ENCODE measurements at regions not wholly inside any gene's neighbourhood (a gene's known extent, or its start where the extent isn't known, plus 50 kb on each side); places are given as distances from the start of the nearest gene placed in this dataset.

DNA sequence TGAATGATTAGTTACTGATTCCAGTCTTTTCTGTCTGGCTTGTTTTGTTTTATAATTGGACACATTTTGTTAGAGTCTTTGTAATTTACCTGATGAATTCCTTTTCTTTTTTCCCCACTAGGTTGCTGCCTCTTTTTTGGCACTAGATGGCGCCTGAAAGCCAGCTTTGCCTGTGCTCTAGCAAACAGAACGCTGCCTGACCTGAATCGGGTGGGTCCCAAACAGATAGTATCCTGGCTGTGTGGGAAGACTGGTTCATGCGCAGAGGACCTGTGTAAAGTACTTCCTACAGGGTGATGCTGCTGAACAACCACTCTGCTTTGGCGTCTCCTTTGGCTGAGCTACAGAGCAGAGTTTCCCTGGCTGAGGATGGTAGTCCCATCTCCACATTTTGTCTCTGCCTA, 288.2 kb downstream of the IKZF2 start:
- peak; percentile 64 to 70 for DNase-seq
- H3K9me3 Mint-ChIP-seq (ENCODE audit: unreplicated experiment) = peaks cover 50% of the 10 kb centered on the region
- H3K36me3 Mint-ChIP-seq (ENCODE audit: insufficient read depth, unreplicated experiment) = peaks cover 11% of the 10 kb centered on the region
- no peak overlapping the region for H3K27ac Mint-ChIP-seq (ENCODE audit: unreplicated experiment)
- POLR2A ChIA-PET = no interaction called here
- no peaks in the 10 kb centered on the region for H3K4me1 Mint-ChIP-seq (ENCODE audit: low read depth, unreplicated experiment)
- Histone ChIP-seq H3K27me3 (replicated peaks; ENCODE audit: control insufficient read depth, insufficient read depth, low read length) (no peaks in the 10 kb centered on the region), H3K9me3 (peaks cover 38% of the 10 kb centered on the region), H3K4me3 (ENCODE audit: low read depth, low read length) (no peak overlapping the region), H3K36me3 (ENCODE audit: control insufficient read depth, insufficient read depth, low read length) (no peaks in the 10 kb centered on the region), H3K4me1 (no peaks in the 10 kb centered on the region)
- no peaks in the 10 kb centered on the region for H3K27me3 Mint-ChIP-seq (ENCODE audit: insufficient read depth, unreplicated experiment)
- H3K4me3 Mint-ChIP-seq (ENCODE audit: unreplicated experiment) = no peak overlapping the region
- CTCF ChIA-PET = interaction anchor here (0.5 kb wide), 1 partner anchor 145 kb away, joined by 4 read pairs; no protein-coding TSS in a partner anchor
- intact Hi-C loops (cut with micrococcal nuclease; ENCODE audit: unreplicated experiment) = loop anchor here (1.0 to 5.0 kb wide), 6 partner anchors 44 to 383 kb away; no protein-coding TSS in a partner anchor
- no TSS peak for BruUV-seq (replicated peaks)
- TF ChIP-seq, protein P1, sequence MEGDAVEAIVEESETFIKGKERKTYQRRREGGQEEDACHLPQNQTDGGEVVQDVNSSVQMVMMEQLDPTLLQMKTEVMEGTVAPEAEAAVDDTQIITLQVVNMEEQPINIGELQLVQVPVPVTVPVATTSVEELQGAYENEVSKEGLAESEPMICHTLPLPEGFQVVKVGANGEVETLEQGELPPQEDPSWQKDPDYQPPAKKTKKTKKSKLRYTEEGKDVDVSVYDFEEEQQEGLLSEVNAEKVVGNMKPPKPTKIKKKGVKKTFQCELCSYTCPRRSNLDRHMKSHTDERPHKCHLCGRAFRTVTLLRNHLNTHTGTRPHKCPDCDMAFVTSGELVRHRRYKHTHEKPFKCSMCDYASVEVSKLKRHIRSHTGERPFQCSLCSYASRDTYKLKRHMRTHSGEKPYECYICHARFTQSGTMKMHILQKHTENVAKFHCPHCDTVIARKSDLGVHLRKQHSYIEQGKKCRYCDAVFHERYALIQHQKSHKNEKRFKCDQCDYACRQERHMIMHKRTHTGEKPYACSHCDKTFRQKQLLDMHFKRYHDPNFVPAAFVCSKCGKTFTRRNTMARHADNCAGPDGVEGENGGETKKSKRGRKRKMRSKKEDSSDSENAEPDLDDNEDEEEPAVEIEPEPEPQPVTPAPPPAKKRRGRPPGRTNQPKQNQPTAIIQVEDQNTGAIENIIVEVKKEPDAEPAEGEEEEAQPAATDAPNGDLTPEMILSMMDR (IDR thresholded peaks at IDR 0.05; ENCODE audit: insufficient read depth in 1 of 2, low read depth in 1 of 2, low read length in 1 of 2, severe bottlenecking in 1 of 2, unreplicated experiment in 1 of 2) = peak; percentile 57 to 59

DNA sequence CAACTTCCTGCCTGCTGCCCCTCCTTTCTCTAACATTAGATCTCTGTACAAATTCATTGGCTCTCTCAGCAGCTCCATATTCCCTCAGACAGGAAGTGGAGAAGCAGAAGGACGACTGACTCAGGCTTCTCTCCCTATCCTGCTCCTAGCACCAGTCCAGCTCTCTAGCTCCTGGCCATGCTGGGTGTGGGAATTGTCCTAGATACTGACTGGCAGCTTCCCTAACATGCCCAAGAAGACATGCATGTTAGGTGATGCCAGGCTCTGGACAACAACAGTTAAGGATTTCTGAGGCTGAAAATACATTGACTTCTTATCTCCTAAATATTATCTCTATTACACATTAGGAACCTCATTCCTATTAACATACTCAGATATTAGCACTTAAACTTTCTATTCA, 292.9 kb downstream of the IKZF2 start:
- peaks cover 22% of the 10 kb centered on the region for H3K9me3 Mint-ChIP-seq (ENCODE audit: unreplicated experiment)
- no TSS peak for BruUV-seq (replicated peaks)

GRCh38 chr2:212854771-212855170, 296.6 kb downstream of the IKZF2 start:
- no peaks in the 10 kb centered on the region for H3K27me3 Mint-ChIP-seq (ENCODE audit: insufficient read depth, unreplicated experiment)
- H3K36me3 Mint-ChIP-seq (ENCODE audit: insufficient read depth, unreplicated experiment) = no peaks in the 10 kb centered on the region
- TF ChIP-seq, protein P1 (IDR thresholded peaks at IDR 0.05; ENCODE audit: insufficient read depth in 1 of 2, low read depth in 1 of 2, low read length in 1 of 2, severe bottlenecking in 1 of 2, unreplicated experiment in 1 of 2) = no peak
- Histone ChIP-seq H3K4me1 (no peaks in the 10 kb centered on the region), H3K27me3 (replicated peaks; ENCODE audit: control insufficient read depth, insufficient read depth, low read length) (no peaks in the 10 kb centered on the region), H3K9me3 (no peaks in the 10 kb centered on the region), H3K36me3 (ENCODE audit: control insufficient read depth, insufficient read depth, low read length) (no peaks in the 10 kb centered on the region), H3K4me3 (ENCODE audit: low read depth, low read length) (no peak overlapping the region)
- CTCF ChIA-PET = no interaction called here
- intact Hi-C loops (cut with micrococcal nuclease; ENCODE audit: unreplicated experiment) = no loop called here
- no TSS peak for BruUV-seq (replicated peaks)
- no peak overlapping the region for H3K4me3 Mint-ChIP-seq (ENCODE audit: unreplicated experiment)
- no peaks in the 10 kb centered on the region for H3K9me3 Mint-ChIP-seq (ENCODE audit: unreplicated experiment)
- no peak overlapping the region for H3K27ac Mint-ChIP-seq (ENCODE audit: unreplicated experiment)
- no peak for DNase-seq
- POLR2A ChIA-PET = no interaction called here
- no peaks in the 10 kb centered on the region for H3K4me1 Mint-ChIP-seq (ENCODE audit: low read depth, unreplicated experiment)

More for the DNA sequence above, 292.9 kb downstream of the IKZF2 start:
- Histone ChIP-seq H3K4me1 (no peaks in the 10 kb centered on the region), H3K27me3 (replicated peaks; ENCODE audit: control insufficient read depth, insufficient read depth, low read length) (no peaks in the 10 kb centered on the region), H3K4me3 (ENCODE audit: low read depth, low read length) (no peak overlapping the region), H3K9me3 (peaks cover 16% of the 10 kb centered on the region), H3K36me3 (ENCODE audit: control insufficient read depth, insufficient read depth, low read length) (no peaks in the 10 kb centered on the region)
- TF ChIP-seq, protein P1 (IDR thresholded peaks at IDR 0.05; ENCODE audit: insufficient read depth in 1 of 2, low read depth in 1 of 2, low read length in 1 of 2, severe bottlenecking in 1 of 2, unreplicated experiment in 1 of 2) = no peak
- DNase-seq = no peak
- intact Hi-C loops (cut with micrococcal nuclease; ENCODE audit: unreplicated experiment) = no loop called here
- no peak overlapping the region for H3K4me3 Mint-ChIP-seq (ENCODE audit: unreplicated experiment)
- ChIA-PET POLR2A (no interaction called here), CTCF (no interaction called here)
- H3K4me1 Mint-ChIP-seq (ENCODE audit: low read depth, unreplicated experiment) = no peaks in the 10 kb centered on the region
- H3K27ac Mint-ChIP-seq (ENCODE audit: unreplicated experiment) = no peak overlapping the region
- H3K27me3 Mint-ChIP-seq (ENCODE audit: insufficient read depth, unreplicated experiment) = no peaks in the 10 kb centered on the region
- peaks cover 8% of the 10 kb centered on the region for H3K36me3 Mint-ChIP-seq (ENCODE audit: insufficient read depth, unreplicated experiment)

Measured in Caco-2 (cell line).